T-helper 1 cell (primary cell): ENCODE measurements at regions not wholly inside any gene's neighbourhood (a gene's known extent, or its start where the extent isn't known, plus 50 kb on each side); places are given as distances from the start of the nearest gene placed in this dataset.

Experiments used
- DNase-seq, 5 donors: peaks; one replicate each; pipeline ENCODE4 v3.0.0-alpha.2; 2012 to 2020

GRCh38 chr11:110974731-110975130 lies 262.5 kb upstream of the ARHGAP20 start:
- no peak for DNase-seq

GRCh38 chr11:110973401-110973980 lies 261.3 kb upstream of the ARHGAP20 start:
- DNase-seq, result no peak

GRCh38 chr11:110972640-110973039 lies 260.4 kb upstream of the ARHGAP20 start:
- no peak for DNase-seq

GRCh38 chr11:110972106-110972505 lies 259.9 kb upstream of the ARHGAP20 start:
- DNase-seq, result no peak

- DNase-seq, result no peak
Measured at GRCh38 chr11:110971140-110971539, 258.9 kb upstream of the ARHGAP20 start.

GRCh38 chr11:110968348-110969062 lies 256.3 kb upstream of the ARHGAP20 start:
- DNase-seq, result no peak

- DNase-seq, result no peak
Measured at GRCh38 chr11:110966131-110966530, 253.9 kb upstream of the ARHGAP20 start.

GRCh38 chr11:110962921-110963320 lies 250.7 kb upstream of the ARHGAP20 start:
- DNase-seq, result no peak

- DNase-seq, result no peak
Measured at GRCh38 chr11:110960167-110960566, 247.9 kb upstream of the ARHGAP20 start.

- no peak for DNase-seq
Measured at GRCh38 chr11:110958216-110958615, 246.0 kb upstream of the ARHGAP20 start.

- DNase-seq, result no peak
Measured at GRCh38 chr11:110955776-110956175, 243.5 kb upstream of the ARHGAP20 start.

GRCh38 chr11:110951950-110952503 lies 239.8 kb upstream of the ARHGAP20 start:
- DNase-seq, result no peak

GRCh38 chr11:110951037-110951949 lies 239.1 kb upstream of the ARHGAP20 start:
- DNase-seq, result no peak

GRCh38 chr11:110948112-110948511 lies 235.9 kb upstream of the ARHGAP20 start:
- no peak for DNase-seq

GRCh38 chr11:110947096-110947495 lies 234.9 kb upstream of the ARHGAP20 start:
- no peak for DNase-seq

- DNase-seq, result no peak
Measured at GRCh38 chr11:110939471-110939870, 227.2 kb upstream of the ARHGAP20 start.

GRCh38 chr11:110935018-110935640 lies 222.9 kb upstream of the ARHGAP20 start:
- DNase-seq, result no peak

GRCh38 chr11:110929129-110929528 lies 216.9 kb upstream of the ARHGAP20 start:
- DNase-seq, result no peak

- no peak for DNase-seq
Measured at GRCh38 chr11:110928391-110928790, 216.2 kb upstream of the ARHGAP20 start.

GRCh38 chr11:110921742-110922521 lies 209.7 kb upstream of the ARHGAP20 start:
- no peak for DNase-seq

GRCh38 chr11:110919241-110919922 lies 207.1 kb upstream of the ARHGAP20 start:
- DNase-seq, result no peak
